Cardiac muscle cell (in vitro differentiated cells and primary cell): ENCODE measurements at regions not wholly inside any gene's neighbourhood (a gene's known extent, or its start where the extent isn't known, plus 50 kb on each side); places are given as distances from the start of the nearest gene placed in this dataset.

Source experiments
- DNase-seq, 2 donors: peaks; one replicate each; pipeline versions ENCODE4 v3.0.0 to v3.0.0-alpha.2; 2010 to 2017; ENCODE audit warnings: low read depth in 1 of 2, low spot score in 1 of 2
- H3K27ac ChIP-seq: fragments of 200-600 bp; sonication (generic); 2 replicates; pipeline ENCODE4 v1.5.1; 2016
- H3K27me3 ChIP-seq: fragments of 200-600 bp; sonication (generic); 2 replicates; pipeline ENCODE4 v1.6.0; 2016; ENCODE audit warnings: control low read depth
- H3K36me3 ChIP-seq: fragments of 200-600 bp; sonication (generic); 2 replicates; pipeline ENCODE4 v1.5.1; 2016; ENCODE audit warnings: control low read depth
- H3K4me1 ChIP-seq: fragments of 200-600 bp; sonication (generic); 2 replicates; pipeline ENCODE4 v1.8.1; 2017; ENCODE audit warnings: low read depth, mild to moderate bottlenecking, mixed run types
- H3K4me3 ChIP-seq: fragments of 200-600 bp; sonication (generic); 2 replicates; pipeline ENCODE4 v1.5.1; 2016; ENCODE audit warnings: mild to moderate bottlenecking
- H3K9me3 ChIP-seq: fragments of 200-600 bp; sonication (generic); 2 replicates; pipeline ENCODE4 v1.5.1; 2017; ENCODE audit warnings: low read depth, mild to moderate bottlenecking, control low read depth
- CTCF ChIP-seq: IDR thresholded peaks from 2 replicates; pipeline ENCODE4 v1.5.1; 2012; ENCODE audit warnings: low read depth, mild to moderate bottlenecking, low read length

GRCh38 chr14:76974365-76974764, 54.1 kb downstream of the IRF2BPL start:
- Histone ChIP-seq H3K4me1 (peaks cover 16% of the 10 kb centered on the region), H3K9me3 (no peaks in the 10 kb centered on the region), H3K27ac (no peak overlapping the region), H3K4me3 (no peak overlapping the region), H3K36me3 (no peaks in the 10 kb centered on the region), H3K27me3 (no peaks in the 10 kb centered on the region)
- no peak for TF ChIP-seq CTCF
- DNase-seq: no peak

GRCh38 chr14:76971549-76971948, 57.0 kb downstream of the IRF2BPL start:
- no peak for TF ChIP-seq CTCF
- peaks cover 7% of the 10 kb centered on the region for H3K4me1 ChIP-seq
- no peak overlapping the region for H3K4me3 ChIP-seq
- H3K36me3 ChIP-seq: no peaks in the 10 kb centered on the region
- no peak overlapping the region for H3K27ac ChIP-seq
- no peak for DNase-seq
- no peaks in the 10 kb centered on the region for H3K9me3 ChIP-seq
- no peaks in the 10 kb centered on the region for H3K27me3 ChIP-seq

- Histone ChIP-seq H3K9me3 (no peaks in the 10 kb centered on the region), H3K27ac (no peak overlapping the region), H3K36me3 (no peaks in the 10 kb centered on the region), H3K27me3 (no peaks in the 10 kb centered on the region), H3K4me3 (no peak overlapping the region), H3K4me1 (peaks cover 9% of the 10 kb centered on the region)
- no peak for TF ChIP-seq CTCF
- DNase-seq: no peak
Measured at GRCh38 chr14:76968621-76969063, 59.9 kb downstream of the IRF2BPL start.

GRCh38 chr14:76967788-76968187, 60.7 kb downstream of the IRF2BPL start:
- H3K27ac ChIP-seq: no peak overlapping the region
- no peak for DNase-seq
- no peak for TF ChIP-seq CTCF

GRCh38 chr14:76965232-76965631, 63.3 kb downstream of the IRF2BPL start:
- DNase-seq: no peak
- peaks cover 24% of the 10 kb centered on the region for H3K4me1 ChIP-seq
- no peak overlapping the region for H3K4me3 ChIP-seq
- peak overlapping the region; percentile 51 for H3K27ac ChIP-seq
- H3K36me3 ChIP-seq: no peaks in the 10 kb centered on the region
- no peaks in the 10 kb centered on the region for H3K27me3 ChIP-seq
- no peak for TF ChIP-seq CTCF
- no peaks in the 10 kb centered on the region for H3K9me3 ChIP-seq

More at GRCh38 chr14:76967788-76968187, 60.7 kb downstream of the IRF2BPL start:
- Histone ChIP-seq H3K27me3 (no peaks in the 10 kb centered on the region), H3K4me1 (peaks cover 9% of the 10 kb centered on the region), H3K36me3 (no peaks in the 10 kb centered on the region), H3K9me3 (no peaks in the 10 kb centered on the region), H3K4me3 (no peak overlapping the region)

GRCh38 chr14:76964695-76965094, 63.8 kb downstream of the IRF2BPL start:
- Histone ChIP-seq H3K4me1 (peaks cover 30% of the 10 kb centered on the region), H3K9me3 (no peaks in the 10 kb centered on the region), H3K27ac (peak overlapping the region; percentile 51), H3K27me3 (no peaks in the 10 kb centered on the region), H3K36me3 (no peaks in the 10 kb centered on the region), H3K4me3 (no peak overlapping the region)
- TF ChIP-seq CTCF: no peak
- no peak for DNase-seq
